ENCODE measurements at regions not wholly inside any gene's neighbourhood (a gene's known extent, or its start where the extent isn't known, plus 50 kb on each side); places are given as distances from the start of the nearest gene placed in this dataset.

DNA sequence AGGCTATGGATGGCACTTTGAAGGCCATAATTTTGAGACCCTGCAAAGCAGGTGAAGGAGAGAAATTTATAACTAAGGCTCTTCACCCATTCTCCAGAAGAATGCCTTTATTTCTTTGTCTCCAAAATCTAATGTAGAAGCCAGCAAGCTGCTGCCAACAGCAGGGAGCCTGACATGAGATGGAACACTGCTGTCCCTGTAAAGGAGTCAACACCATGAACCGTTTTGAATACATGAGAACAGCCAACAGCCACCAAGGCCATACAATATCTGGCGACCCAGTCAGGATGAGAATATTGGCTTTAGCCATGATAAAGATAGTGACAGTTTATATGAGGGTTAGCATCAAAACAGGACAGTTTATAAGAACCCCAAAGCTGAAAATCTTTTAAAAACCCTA lies 121.2 kb upstream of the LIFR start:
- TF ChIP-seq CTCF (IDR thresholded peaks at IDR 0.05) = no peak
- TF ChIP-seq POLR2A (IDR thresholded peaks at IDR 0.05) = no peak
